Vagina (tissue), 2 donors: ENCODE measurements at regions not wholly inside any gene's neighbourhood (a gene's known extent, or its start where the extent isn't known, plus 50 kb on each side); places are given as distances from the start of the nearest gene placed in this dataset.
"Not testable (repeated sequence)": the region's sequence is repeated elsewhere in the genome, so short reads cannot be mapped to it uniquely, and the experiment has no call there.

Source experiments
- DNase-seq, 2 donors: peaks; one replicate each; pipeline ENCODE4 v3.0.0-alpha.2; 2017; ENCODE audit errors: extremely low spot score in 2 of 2
- H3K27ac ChIP-seq: fragments of 200-600 bp; sonication (generic); one replicate; pipeline ENCODE4 v1.5.1; 2019
- H3K27me3 ChIP-seq: fragments of 200-600 bp; sonication (generic); one replicate; pipeline ENCODE4 v1.5.1; 2019
- H3K36me3 ChIP-seq, 2 donors: fragments of 200-600 bp; sonication (generic); one replicate each; pipeline ENCODE4 v1.5.1; 2017 to 2019
- H3K4me1 ChIP-seq: fragments of 200-600 bp; sonication (generic); one replicate; pipeline ENCODE4 v1.5.1; 2019
- H3K4me3 ChIP-seq, 2 donors: fragments of 200-600 bp; sonication (generic); 1 replicate in 1 of 2; 2 replicates in 1 of 2; pipeline ENCODE4 v1.5.1; 2016 to 2019
- H3K9me3 ChIP-seq: fragments of 200-600 bp; sonication (generic); one replicate; pipeline ENCODE4 v1.5.1; 2019
- POLR2A ChIP-seq, 2 donors: fragments of 450-650 bp; IDR thresholded peaks; one replicate each; pipeline ENCODE4 v1.6.1; 2017; ENCODE audit warnings: antibody characterized with exemption in 2 of 2, mild to moderate bottlenecking in 2 of 2, moderate library complexity in 2 of 2
- POLR2AphosphoS5 ChIP-seq, 2 donors: sonication (generic); formaldehyde crosslinking; IDR thresholded peaks; one replicate each; pipeline ENCODE4 v1.9.0; 2017; ENCODE audit warnings: antibody characterized with exemption in 2 of 2, mild to moderate bottlenecking in 2 of 2, low read depth in 1 of 2; ENCODE audit not compliant: insufficient read depth in 1 of 2
- intact Hi-C: fragments of 100-400 bp; cut with DNase I; formaldehyde crosslinking; loops from one replicate; pipeline ENCODE4 v1.15.1; 2023
- TF ChIP-seq, protein P1 (sequence below), 3 experiments: fragments of 450-650 bp in 2 of 3; fragments of 200-600 bp in 1 of 3; sonication (generic) in 1 of 3; IDR thresholded peaks; one replicate each; pipeline ENCODE4 v1.5.1; 2017 to 2019; ENCODE audit warnings: antibody characterized with exemption in 3 of 3, mild to moderate bottlenecking in 2 of 3, moderate library complexity in 2 of 3

- Histone ChIP-seq H3K27ac (no peak overlapping the region), H3K9me3 (no peaks in the 10 kb centered on the region), H3K27me3 (no peaks in the 10 kb centered on the region), H3K36me3 (no peaks in the 10 kb centered on the region), H3K4me3 (no peak overlapping the region), H3K4me1 (peaks cover 25% of the 10 kb centered on the region)
- DNase-seq, result no peak
- TF ChIP-seq, protein P1, sequence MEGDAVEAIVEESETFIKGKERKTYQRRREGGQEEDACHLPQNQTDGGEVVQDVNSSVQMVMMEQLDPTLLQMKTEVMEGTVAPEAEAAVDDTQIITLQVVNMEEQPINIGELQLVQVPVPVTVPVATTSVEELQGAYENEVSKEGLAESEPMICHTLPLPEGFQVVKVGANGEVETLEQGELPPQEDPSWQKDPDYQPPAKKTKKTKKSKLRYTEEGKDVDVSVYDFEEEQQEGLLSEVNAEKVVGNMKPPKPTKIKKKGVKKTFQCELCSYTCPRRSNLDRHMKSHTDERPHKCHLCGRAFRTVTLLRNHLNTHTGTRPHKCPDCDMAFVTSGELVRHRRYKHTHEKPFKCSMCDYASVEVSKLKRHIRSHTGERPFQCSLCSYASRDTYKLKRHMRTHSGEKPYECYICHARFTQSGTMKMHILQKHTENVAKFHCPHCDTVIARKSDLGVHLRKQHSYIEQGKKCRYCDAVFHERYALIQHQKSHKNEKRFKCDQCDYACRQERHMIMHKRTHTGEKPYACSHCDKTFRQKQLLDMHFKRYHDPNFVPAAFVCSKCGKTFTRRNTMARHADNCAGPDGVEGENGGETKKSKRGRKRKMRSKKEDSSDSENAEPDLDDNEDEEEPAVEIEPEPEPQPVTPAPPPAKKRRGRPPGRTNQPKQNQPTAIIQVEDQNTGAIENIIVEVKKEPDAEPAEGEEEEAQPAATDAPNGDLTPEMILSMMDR (IDR thresholded peaks at IDR 0.05), result no peak
- TF ChIP-seq POLR2AphosphoS5 (IDR thresholded peaks at IDR 0.05; ENCODE audit: insufficient read depth in 1 of 2, low read depth in 1 of 2), result no peak
- no peak for TF ChIP-seq POLR2A (IDR thresholded peaks at IDR 0.05)
- intact Hi-C loops, result no loop called here
These were observed 99.4 kb downstream of the NPIPB11 start for GRCh38 chr16:29306943-29307597.

GRCh38 chr16:29306201-29306600 is 100.3 kb downstream of the NPIPB11 start:
- TF ChIP-seq, protein P1 (IDR thresholded peaks at IDR 0.05), result no peak
- TF ChIP-seq POLR2A (IDR thresholded peaks at IDR 0.05) (no peak), POLR2AphosphoS5 (IDR thresholded peaks at IDR 0.05; ENCODE audit: insufficient read depth in 1 of 2, low read depth in 1 of 2) (no peak)
- no peaks in the 10 kb centered on the region for H3K36me3 ChIP-seq
- no peak overlapping the region for H3K27ac ChIP-seq
- no peaks in the 10 kb centered on the region for H3K9me3 ChIP-seq
- H3K4me1 ChIP-seq, result peaks cover 17% of the 10 kb centered on the region
- intact Hi-C loops, result no loop called here
- H3K27me3 ChIP-seq, result no peaks in the 10 kb centered on the region
- H3K4me3 ChIP-seq, result no peak overlapping the region
- no peak for DNase-seq

GRCh38 chr16:29305018-29305417 is 101.5 kb downstream of the NPIPB11 start:
- H3K27ac ChIP-seq, H3K9me3 ChIP-seq, H3K36me3 ChIP-seq, intact Hi-C loops, H3K27me3 ChIP-seq, H3K4me3 ChIP-seq, DNase-seq: not testable (repeated sequence)
- H3K4me1 ChIP-seq, result peaks cover 27% of the 10 kb centered on the region

GRCh38 chr16:29304251-29304650 is 102.3 kb downstream of the NPIPB11 start:
- H3K4me3 ChIP-seq, result no peak overlapping the region
- no peaks in the 10 kb centered on the region for H3K27me3 ChIP-seq
- DNase-seq, result no peak
- H3K36me3 ChIP-seq, result no peaks in the 10 kb centered on the region
- H3K27ac ChIP-seq, result no peak overlapping the region
- intact Hi-C loops, result no loop called here
- H3K4me1 ChIP-seq, result peaks cover 30% of the 10 kb centered on the region
- TF ChIP-seq POLR2A (IDR thresholded peaks at IDR 0.05) (no peak), POLR2AphosphoS5 (IDR thresholded peaks at IDR 0.05; ENCODE audit: insufficient read depth in 1 of 2, low read depth in 1 of 2) (no peak)
- TF ChIP-seq, protein P1 (IDR thresholded peaks at IDR 0.05), result no peak
- no peaks in the 10 kb centered on the region for H3K9me3 ChIP-seq

- peaks cover 23% of the 10 kb centered on the region for H3K4me1 ChIP-seq
- H3K9me3 ChIP-seq, result no peaks in the 10 kb centered on the region
- H3K27me3 ChIP-seq, result no peaks in the 10 kb centered on the region
- H3K27ac ChIP-seq, result no peak overlapping the region
- TF ChIP-seq POLR2A (IDR thresholded peaks at IDR 0.05), result no peak
- TF ChIP-seq, protein P1 (IDR thresholded peaks at IDR 0.05), result no peak
- no peak for TF ChIP-seq POLR2AphosphoS5 (IDR thresholded peaks at IDR 0.05; ENCODE audit: insufficient read depth in 1 of 2, low read depth in 1 of 2)
- DNase-seq, result no peak
- no peaks in the 10 kb centered on the region for H3K36me3 ChIP-seq
- intact Hi-C loops, result no loop called here
- H3K4me3 ChIP-seq, result no peak overlapping the region
These were observed 103.0 kb downstream of the NPIPB11 start for GRCh38 chr16:29303520-29303919.
